GM23248 (cell line): ENCODE measurements at regions not wholly inside any gene's neighbourhood (a gene's known extent, or its start where the extent isn't known, plus 50 kb on each side); places are given as distances from the start of the nearest gene placed in this dataset.
"Not testable (repeated sequence)": the region's sequence is repeated elsewhere in the genome, so short reads cannot be mapped to it uniquely, and the experiment has no call there.

Experiments used
- DNase-seq: peaks from one replicate; pipeline ENCODE4 v3.0.0-alpha.2; 2015
- H2AFZ ChIP-seq: fragments of 200-600 bp; sonication (generic); 2 replicates; pipeline ENCODE4 v1.6.1; 2016; ENCODE audit warnings: antibody characterized with exemption
- H3F3A ChIP-seq: fragments of 200-600 bp; sonication (generic); 2 replicates; pipeline ENCODE4 v1.6.1; 2016; ENCODE audit warnings: mild to moderate bottlenecking, antibody characterized with exemption, mixed run types; ENCODE audit not compliant: insufficient read depth
- H3K27ac ChIP-seq: fragments of 200-600 bp; sonication (generic); 2 replicates; pipeline ENCODE4 v1.5.1; 2016; ENCODE audit warnings: mild to moderate bottlenecking
- H3K27me3 ChIP-seq: fragments of 200-600 bp; sonication (generic); replicated peaks from 2 replicates; pipeline ENCODE4 v1.6.1; 2016; ENCODE audit warnings: mild to moderate bottlenecking; ENCODE audit not compliant: insufficient read depth
- H3K36me3 ChIP-seq: fragments of 200-600 bp; sonication (generic); 2 replicates; pipeline ENCODE4 v1.6.1; 2016; ENCODE audit warnings: low read depth, mild to moderate bottlenecking
- H3K4me1 ChIP-seq: fragments of 200-600 bp; sonication (generic); 2 replicates; pipeline ENCODE4 v1.6.1; 2016; ENCODE audit warnings: mild to moderate bottlenecking; ENCODE audit not compliant: insufficient read depth
- H3K4me2 ChIP-seq: fragments of 200-600 bp; sonication (generic); one replicate; pipeline ENCODE4 v1.6.1; 2016; ENCODE audit warnings: mild to moderate bottlenecking; ENCODE audit not compliant: unreplicated experiment
- H3K4me3 ChIP-seq: fragments of 200-600 bp; sonication (generic); 2 replicates; pipeline ENCODE4 v1.5.1; 2016; ENCODE audit warnings: mild to moderate bottlenecking
- H3K79me2 ChIP-seq: fragments of 200-600 bp; sonication (generic); 2 replicates; pipeline ENCODE4 v1.6.1; 2016; ENCODE audit warnings: mild to moderate bottlenecking; ENCODE audit not compliant: insufficient read depth
- H3K9ac ChIP-seq: fragments of 200-600 bp; sonication (generic); 2 replicates; pipeline ENCODE4 v1.6.1; 2016; ENCODE audit warnings: mild to moderate bottlenecking
- H3K9me2 ChIP-seq: fragments of 200-600 bp; sonication (generic); 2 replicates; pipeline ENCODE4 v1.6.1; 2016; ENCODE audit warnings: mixed run types, mild to moderate bottlenecking, moderate library complexity; ENCODE audit not compliant: insufficient read depth
- H3K9me3 ChIP-seq: fragments of 200-600 bp; sonication (generic); one replicate; pipeline ENCODE4 v1.6.1; 2017; ENCODE audit warnings: low read depth
- H4K20me1 ChIP-seq: fragments of 200-600 bp; sonication (generic); 2 replicates; pipeline ENCODE4 v1.6.0; 2016; ENCODE audit not compliant: insufficient read depth
- EZH2 ChIP-seq: fragments of 200-600 bp; sonication (generic); IDR thresholded peaks from 2 replicates; pipeline ENCODE4 v1.6.1; 2018; ENCODE audit warnings: antibody characterized with exemption, mild to moderate bottlenecking; ENCODE audit not compliant: insufficient read depth, poor library complexity, severe bottlenecking
- EZH2phosphoT487 ChIP-seq: fragments of 200-600 bp; sonication (generic); IDR thresholded peaks from 2 replicates; pipeline ENCODE4 v1.6.1; 2018; ENCODE audit warnings: antibody characterized with exemption, moderate library complexity, mild to moderate bottlenecking, low read depth; ENCODE audit not compliant: insufficient read depth
- WGBS, 2 experiments: methylation state at CpG; one replicate each; pipeline ENCODE4 v1.1.6; 2015 to 2017; ENCODE audit warnings: low lambda C conversion rate in 2 of 2, low coverage in 1 of 2; ENCODE audit errors: missing lambda C conversion rate in 2 of 2; 5-methylcytosine and 5-hydroxymethylcytosine counted together
- in situ Hi-C: fragments of 300-500 bp; cut with MboI; formaldehyde crosslinking; loops from 2 replicates; pipeline ENCODE4 v1.15.0; 2020

- peak overlapping the region; percentile 52 for H2AFZ ChIP-seq
- H3K27ac ChIP-seq: peak overlapping the region; percentile 80
These were observed 157.6 kb downstream of the NFKBIZ start for GRCh38 chr3:102006812-102007485.

GRCh38 chr3:102008436-102008835 lies 159.1 kb downstream of the NFKBIZ start:
- H3K79me2 ChIP-seq, in situ Hi-C loops, H3K4me3 ChIP-seq, H4K20me1 ChIP-seq, H3K27ac ChIP-seq, H3K27me3 ChIP-seq, H2AFZ ChIP-seq, H3K9ac ChIP-seq, DNase-seq, H3K4me2 ChIP-seq, H3K9me2 ChIP-seq, H3K9me3 ChIP-seq, H3K36me3 ChIP-seq: not testable (repeated sequence)
- H3F3A ChIP-seq: peaks cover 22% of the 10 kb centered on the region
- WGBS, 2 experiments: 89 to 92% methylated on average over 11 of the region's 11 CpGs
- peaks cover 22% of the 10 kb centered on the region for H3K4me1 ChIP-seq

More at GRCh38 chr3:102006812-102007485, 157.6 kb downstream of the NFKBIZ start:
- Histone ChIP-seq H3K79me2 (no peaks in the 10 kb centered on the region), H3K4me2 (peak overlapping the region; percentile 73), H3K36me3 (no peaks in the 10 kb centered on the region), H3K9me3 (no peaks in the 10 kb centered on the region), H3K27me3 (no peaks in the 10 kb centered on the region), H3K9me2 (no peaks in the 10 kb centered on the region), H3K9ac (peak overlapping the region; percentile 45; the same call in 1 of the 2 replicates), H3K4me3 (peak overlapping the region; percentile 43), H4K20me1 (no peaks in the 10 kb centered on the region), H3F3A (peaks cover 22% of the 10 kb centered on the region), H3K4me1 (peaks cover 22% of the 10 kb centered on the region)
- TF ChIP-seq EZH2: no peak
- no peak for TF ChIP-seq EZH2phosphoT487
- WGBS, 2 experiments: 3 to 4% methylated on average over 1 of the region's 1 CpG
- in situ Hi-C loops: no loop called here
- peak; percentile 95 for DNase-seq

- TF ChIP-seq EZH2 (no peak), EZH2phosphoT487 (no peak)
- WGBS, 2 experiments: 89 to 100% methylated on average over 1 of the region's 1 CpG
- in situ Hi-C loops: no loop called here
These were observed 167.1 kb downstream of the NFKBIZ start for GRCh38 chr3:102016417-102016816.

GRCh38 chr3:102017784-102018183 lies 168.5 kb downstream of the NFKBIZ start:
- WGBS, 2 experiments: 66 to 68% methylated on average over 2 of the region's 2 CpGs
- TF ChIP-seq EZH2phosphoT487: no peak
- no peak for TF ChIP-seq EZH2

More at GRCh38 chr3:102016417-102016816, 167.1 kb downstream of the NFKBIZ start:
- H4K20me1 ChIP-seq: no peaks in the 10 kb centered on the region
- no peak overlapping the region for H3K4me3 ChIP-seq
- H3K79me2 ChIP-seq: no peaks in the 10 kb centered on the region
- H3K9ac ChIP-seq: no peak overlapping the region
- no peak overlapping the region for H2AFZ ChIP-seq
- H3K36me3 ChIP-seq: no peaks in the 10 kb centered on the region
- H3K9me3 ChIP-seq: no peaks in the 10 kb centered on the region
- DNase-seq: no peak
- no peak overlapping the region for H3K27ac ChIP-seq
- H3K4me1 ChIP-seq: no peaks in the 10 kb centered on the region
- H3F3A ChIP-seq: no peaks in the 10 kb centered on the region
- H3K4me2 ChIP-seq: no peak overlapping the region
- no peaks in the 10 kb centered on the region for H3K27me3 ChIP-seq
- H3K9me2 ChIP-seq: no peaks in the 10 kb centered on the region

GRCh38 chr3:102018551-102018950 lies 169.2 kb downstream of the NFKBIZ start:
- 88 to 89% methylated on average over 7 of the region's 7 CpGs for WGBS, 2 experiments
- in situ Hi-C loops: no loop called here
- H3K9me3 ChIP-seq: no peaks in the 10 kb centered on the region

More at GRCh38 chr3:102017784-102018183, 168.5 kb downstream of the NFKBIZ start:
- Histone ChIP-seq H3K9ac (no peak overlapping the region), H3K9me2 (peaks cover 4% of the 10 kb centered on the region; the same call in 1 of the 2 replicates), H3K79me2 (no peaks in the 10 kb centered on the region), H3K4me2 (no peak overlapping the region), H3K27me3 (no peaks in the 10 kb centered on the region), H3K9me3 (no peaks in the 10 kb centered on the region), H4K20me1 (no peaks in the 10 kb centered on the region), H3K4me1 (no peaks in the 10 kb centered on the region), H3K27ac (no peak overlapping the region), H2AFZ (no peak overlapping the region), H3K4me3 (no peak overlapping the region), H3K36me3 (no peaks in the 10 kb centered on the region), H3F3A (no peaks in the 10 kb centered on the region)
- in situ Hi-C loops: no loop called here
- DNase-seq: no peak

More at GRCh38 chr3:102018551-102018950, 169.2 kb downstream of the NFKBIZ start:
- no peaks in the 10 kb centered on the region for H3K4me1 ChIP-seq
- no peak overlapping the region for H3K4me2 ChIP-seq
- no peak overlapping the region for H3K9ac ChIP-seq
- H3F3A ChIP-seq: no peaks in the 10 kb centered on the region
- peaks cover 4% of the 10 kb centered on the region; the same call in 1 of the 2 replicates for H3K9me2 ChIP-seq
- no peaks in the 10 kb centered on the region for H4K20me1 ChIP-seq
- no peaks in the 10 kb centered on the region for H3K79me2 ChIP-seq
- no peak overlapping the region for H3K4me3 ChIP-seq
- no peak overlapping the region for H2AFZ ChIP-seq
- H3K27me3 ChIP-seq: no peaks in the 10 kb centered on the region
- no peaks in the 10 kb centered on the region for H3K36me3 ChIP-seq
- no peak for DNase-seq
- TF ChIP-seq EZH2phosphoT487 (no peak), EZH2 (no peak)
- no peak overlapping the region for H3K27ac ChIP-seq
